ENCODE measurements at regions not wholly inside any gene's neighbourhood (a gene's known extent, or its start where the extent isn't known, plus 50 kb on each side); places are given as distances from the start of the nearest gene placed in this dataset.
"Not testable (repeated sequence)": the region's sequence is repeated elsewhere in the genome, so short reads cannot be mapped to it uniquely, and the experiment has no call there.

DNA sequence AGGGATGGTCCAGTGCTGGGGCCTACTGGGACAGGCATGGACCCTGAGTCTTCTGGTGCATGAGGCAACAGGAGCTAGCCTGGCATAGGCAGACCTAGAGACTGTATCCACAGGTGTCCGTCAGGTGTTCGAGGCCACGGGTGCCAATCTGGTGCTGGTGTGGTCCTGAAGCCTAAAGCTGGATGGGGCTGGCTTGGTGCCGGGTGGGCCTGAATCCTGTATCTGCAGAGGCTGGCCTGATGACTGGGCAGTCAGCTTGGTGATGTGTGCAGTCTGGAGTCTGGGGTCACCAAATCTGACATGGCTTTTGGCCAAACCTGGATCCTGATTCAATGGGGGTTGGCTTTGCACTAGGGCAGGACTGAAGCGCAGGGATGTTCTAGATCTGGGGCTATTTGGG lies 269.8 kb upstream of the GRIA3 start:
- Mint-ChIP-seq H3K36me3 (no peaks in the 10 kb centered on the region), H3K4me3 (no peak overlapping the region), H3K27me3 (no peaks in the 10 kb centered on the region), H3K27ac (no peak overlapping the region), H3K9me3 (peaks cover 11 to 27% of the 10 kb centered on the region in 2 donors), H3K4me1 (no peaks in the 10 kb centered on the region)
- DNase-seq (no peak), ATAC-seq (replicated peaks) (no peak)

DNA sequence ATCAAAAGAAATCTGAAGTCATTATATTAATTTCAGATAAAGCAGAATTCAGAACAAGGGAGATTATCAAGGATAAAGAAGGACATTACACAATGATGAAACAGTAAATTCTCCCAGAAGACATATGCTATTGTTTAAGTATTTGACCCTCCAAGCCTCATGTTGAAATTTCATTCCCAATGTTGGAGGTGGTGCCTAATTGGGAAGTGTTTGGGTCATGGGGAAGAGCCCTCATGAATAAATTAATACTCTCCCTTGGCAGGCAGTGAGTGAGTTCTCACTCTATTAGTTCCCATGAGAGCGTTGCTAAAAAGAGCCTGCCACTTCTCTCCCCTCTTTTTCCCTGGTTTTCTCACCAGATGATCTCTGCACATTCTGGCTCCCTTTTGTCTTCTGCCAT lies 249.9 kb upstream of the GRIA3 start:
- ATAC-seq (replicated peaks) (no peak), DNase-seq (no peak)
- no peak overlapping the region for H3K4me3 Mint-ChIP-seq
- H3K9me3 Mint-ChIP-seq = peaks cover 0 to 3% of the 10 kb centered on the region in 2 donors
- no peaks in the 10 kb centered on the region for H3K27me3 Mint-ChIP-seq
- no peaks in the 10 kb centered on the region for H3K36me3 Mint-ChIP-seq
- H3K27ac Mint-ChIP-seq = no peak overlapping the region
- no peaks in the 10 kb centered on the region for H3K4me1 Mint-ChIP-seq

DNA sequence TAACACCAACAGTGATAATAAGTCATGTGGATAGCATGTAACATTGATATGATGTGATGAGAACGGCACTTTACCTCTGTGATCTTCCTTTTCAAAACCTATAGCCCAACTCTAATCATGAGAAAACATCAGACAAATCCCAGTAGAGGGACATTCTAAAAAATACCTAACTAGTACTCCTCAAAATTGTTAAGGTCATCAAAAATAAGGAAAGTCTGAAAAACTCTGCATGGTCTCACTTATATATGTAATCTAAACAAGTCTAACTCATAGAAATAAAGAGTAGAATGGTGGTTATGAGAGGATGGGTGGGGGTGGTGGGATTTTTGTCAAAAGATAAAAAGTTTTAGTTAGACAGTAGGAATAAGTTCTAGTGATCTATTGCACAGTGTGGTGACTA lies 243.9 kb upstream of the GRIA3 start:
- H3K27me3 Mint-ChIP-seq = no peaks in the 10 kb centered on the region
- no peaks in the 10 kb centered on the region for H3K36me3 Mint-ChIP-seq
- H3K27ac Mint-ChIP-seq = no peak overlapping the region
- DNase-seq (no peak), ATAC-seq (replicated peaks) (no peak)
- no peaks in the 10 kb centered on the region for H3K4me1 Mint-ChIP-seq
- no peak overlapping the region for H3K4me3 Mint-ChIP-seq
- H3K9me3 Mint-ChIP-seq = peaks cover 3% of the 10 kb centered on the region in 2 donors

DNA sequence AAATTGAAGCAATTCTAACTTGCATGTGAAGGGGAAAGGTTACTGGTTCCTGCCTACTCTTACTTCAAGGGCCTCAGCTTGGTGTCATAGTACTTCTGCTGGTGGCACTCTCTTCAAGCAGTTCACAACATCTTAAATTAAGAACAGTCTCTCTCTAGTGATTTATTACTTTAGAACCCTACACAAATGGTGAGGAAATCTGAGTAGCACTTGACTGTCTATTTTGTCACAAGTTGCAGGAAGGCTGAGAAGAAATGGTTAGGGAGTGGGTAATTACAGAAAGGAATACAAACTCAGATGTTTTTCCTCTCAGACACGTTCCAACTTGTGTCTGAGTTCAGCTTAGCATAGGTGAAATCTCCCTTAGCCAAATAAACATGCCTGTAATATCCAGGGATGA lies 242.3 kb upstream of the GRIA3 start:
- no peaks in the 10 kb centered on the region for H3K4me1 Mint-ChIP-seq
- ATAC-seq (replicated peaks) (no peak), DNase-seq (no peak)
- H3K4me3 Mint-ChIP-seq = no peak overlapping the region
- no peak overlapping the region for H3K27ac Mint-ChIP-seq
- no peaks in the 10 kb centered on the region for H3K27me3 Mint-ChIP-seq
- no peaks in the 10 kb centered on the region for H3K36me3 Mint-ChIP-seq
- peaks cover 4% of the 10 kb centered on the region in 2 donors for H3K9me3 Mint-ChIP-seq

DNA sequence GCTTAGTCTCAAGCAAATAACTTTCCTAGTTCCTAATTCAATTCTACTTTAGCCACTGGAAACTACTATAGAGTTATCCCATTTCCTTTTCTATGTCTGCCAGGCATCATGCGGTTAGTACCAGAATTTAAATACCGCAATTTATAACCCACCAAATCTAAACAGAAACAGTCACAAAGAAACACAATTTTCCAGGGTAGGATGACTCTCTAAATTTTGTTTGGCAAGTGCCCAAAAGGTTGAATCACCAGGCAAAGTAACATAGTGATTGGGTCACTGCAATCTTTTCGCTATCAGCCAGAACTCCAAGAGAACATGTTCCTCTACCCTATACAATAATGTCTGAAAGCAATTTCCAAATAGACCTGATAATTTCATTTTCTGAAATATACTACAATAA lies 240.2 kb upstream of the GRIA3 start:
- Mint-ChIP-seq H3K27me3 (no peaks in the 10 kb centered on the region), H3K36me3 (no peaks in the 10 kb centered on the region), H3K27ac (no peak overlapping the region), H3K9me3 (peaks cover 4% of the 10 kb centered on the region in 2 donors), H3K4me1 (no peaks in the 10 kb centered on the region), H3K4me3 (no peak overlapping the region)
- no peak for DNase-seq
- ATAC-seq (replicated peaks) = no peak

DNA sequence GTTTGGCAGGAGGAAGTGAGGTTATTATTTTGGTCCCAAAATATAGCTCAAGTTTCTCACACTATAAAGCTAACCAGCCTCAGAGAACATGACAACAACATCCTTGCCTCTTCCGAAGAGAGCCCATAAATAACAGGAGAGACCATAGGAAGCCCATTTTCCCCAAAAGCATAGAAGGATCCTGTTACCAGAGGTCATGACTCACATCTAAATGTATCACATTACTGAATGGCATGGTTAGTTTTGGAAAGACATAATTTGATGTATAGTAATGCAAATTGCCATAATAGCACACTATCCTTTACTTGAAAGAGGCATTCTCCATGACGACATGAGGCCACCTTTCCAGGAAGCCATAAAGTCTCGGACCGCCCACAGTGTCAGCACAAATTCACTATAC lies 238.8 kb upstream of the GRIA3 start:
- ATAC-seq (replicated peaks) = no peak
- Mint-ChIP-seq H3K27me3 (no peaks in the 10 kb centered on the region), H3K4me1 (no peaks in the 10 kb centered on the region), H3K27ac (no peak overlapping the region), H3K4me3 (no peak overlapping the region), H3K36me3 (no peaks in the 10 kb centered on the region), H3K9me3 (peaks cover 4 to 5% of the 10 kb centered on the region in 2 donors)
- DNase-seq = no peak

DNA sequence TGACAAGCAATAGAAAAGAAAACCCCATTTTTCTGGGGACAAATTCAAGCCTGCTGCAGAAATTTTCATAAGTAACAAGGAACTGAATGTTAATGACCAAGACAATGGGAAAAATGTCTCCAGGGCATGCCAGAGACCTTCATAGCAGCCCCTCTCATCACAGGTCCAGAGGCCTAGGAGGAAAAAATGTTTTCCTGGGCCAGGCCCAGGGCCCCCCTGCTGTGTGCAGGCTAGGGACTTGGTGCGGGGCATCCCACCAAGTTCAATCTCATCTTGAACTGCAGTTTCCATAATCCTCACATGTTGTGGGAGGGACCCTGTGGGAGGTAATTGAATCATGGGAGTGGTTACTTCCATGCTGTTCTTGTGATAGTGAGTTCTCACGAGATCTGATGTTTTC lies 211.5 kb upstream of the GRIA3 start:
- Mint-ChIP-seq H3K27me3 (no peaks in the 10 kb centered on the region), H3K36me3 (no peaks in the 10 kb centered on the region), H3K4me1 (no peaks in the 10 kb centered on the region), H3K4me3 (no peak overlapping the region), H3K9me3 (peaks cover 0 to 19% of the 10 kb centered on the region in 2 donors), H3K27ac (no peak overlapping the region)
- ATAC-seq (replicated peaks) (no peak), DNase-seq (no peak)

DNA sequence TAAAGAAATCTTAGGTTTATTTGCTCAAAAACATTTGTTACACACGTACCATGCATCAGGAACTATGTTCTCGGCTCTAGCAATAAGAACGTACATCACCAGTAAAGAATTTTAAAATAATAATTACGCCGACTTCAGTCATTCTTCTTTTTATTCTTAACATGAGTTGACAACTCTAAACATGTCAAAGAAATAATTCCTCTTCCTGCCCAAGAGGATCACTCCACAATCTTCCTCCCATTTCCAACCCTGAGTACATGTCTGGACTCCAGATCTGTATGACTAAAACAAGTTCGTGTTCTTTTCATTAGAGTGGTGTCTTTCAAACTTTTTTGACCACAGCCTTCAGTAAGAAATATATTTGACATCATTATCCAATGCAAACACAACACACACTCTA lies 201.6 kb upstream of the GRIA3 start:
- H3K27me3 Mint-ChIP-seq = no peaks in the 10 kb centered on the region
- no peak for ATAC-seq (replicated peaks)
- H3K27ac Mint-ChIP-seq = no peak overlapping the region
- H3K4me3 Mint-ChIP-seq = no peak overlapping the region
- no peaks in the 10 kb centered on the region for H3K36me3 Mint-ChIP-seq
- no peaks in the 10 kb centered on the region for H3K4me1 Mint-ChIP-seq
- H3K9me3 Mint-ChIP-seq = peaks cover 0 to 10% of the 10 kb centered on the region in 2 donors
- DNase-seq = no peak

DNA sequence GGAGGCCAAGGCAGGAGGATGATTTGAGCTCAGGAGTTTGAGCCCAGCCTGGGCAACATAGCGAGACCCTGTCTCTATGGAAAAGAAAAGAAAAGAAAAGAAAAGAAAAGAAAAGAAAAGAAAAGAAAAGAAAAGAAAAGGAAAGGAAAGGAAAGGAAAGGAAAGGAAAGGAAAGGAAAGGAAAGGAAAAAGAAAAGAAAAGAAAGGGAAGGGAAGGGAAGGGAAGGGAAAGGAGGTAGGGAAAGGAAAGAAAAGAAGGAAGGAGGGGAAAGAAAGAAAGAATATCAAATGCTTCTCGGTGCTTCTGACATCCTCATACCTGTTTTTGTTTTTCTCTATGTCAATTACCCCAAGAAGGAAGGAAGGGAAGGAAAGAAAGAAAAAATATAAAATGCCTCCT lies 181.2 kb upstream of the GRIA3 start:
- not testable (repeated sequence) for DNase-seq; H3K4me3 Mint-ChIP-seq; H3K27ac Mint-ChIP-seq; H3K27me3 Mint-ChIP-seq; ATAC-seq (replicated peaks); H3K36me3 Mint-ChIP-seq; H3K9me3 Mint-ChIP-seq; H3K4me1 Mint-ChIP-seq

DNA sequence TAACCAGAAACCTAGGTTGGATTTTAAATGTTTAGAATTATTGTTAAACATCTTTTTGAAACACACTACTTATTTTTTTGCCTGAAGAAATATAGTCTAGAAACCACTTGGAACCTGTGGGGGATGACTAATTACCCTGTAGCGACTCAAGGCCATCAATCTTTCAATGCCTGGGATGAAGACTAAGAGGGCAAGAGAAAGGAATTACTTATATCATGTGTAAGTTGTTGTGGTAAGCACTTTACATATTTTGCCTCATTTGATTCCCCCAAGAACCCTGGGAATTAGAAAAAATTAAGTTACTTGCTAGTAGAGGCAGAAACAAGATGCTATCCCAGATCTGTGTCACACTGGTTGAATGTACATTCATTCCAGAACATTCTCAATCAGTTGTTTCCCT lies 170.9 kb upstream of the GRIA3 start:
- no peaks in the 10 kb centered on the region for H3K4me1 Mint-ChIP-seq
- H3K36me3 Mint-ChIP-seq = no peaks in the 10 kb centered on the region
- no peaks in the 10 kb centered on the region for H3K27me3 Mint-ChIP-seq
- DNase-seq (no peak), ATAC-seq (replicated peaks) (no peak)
- H3K4me3 Mint-ChIP-seq = no peak overlapping the region
- H3K27ac Mint-ChIP-seq = no peak overlapping the region
- peaks cover 7 to 10% of the 10 kb centered on the region in 2 donors for H3K9me3 Mint-ChIP-seq

DNA sequence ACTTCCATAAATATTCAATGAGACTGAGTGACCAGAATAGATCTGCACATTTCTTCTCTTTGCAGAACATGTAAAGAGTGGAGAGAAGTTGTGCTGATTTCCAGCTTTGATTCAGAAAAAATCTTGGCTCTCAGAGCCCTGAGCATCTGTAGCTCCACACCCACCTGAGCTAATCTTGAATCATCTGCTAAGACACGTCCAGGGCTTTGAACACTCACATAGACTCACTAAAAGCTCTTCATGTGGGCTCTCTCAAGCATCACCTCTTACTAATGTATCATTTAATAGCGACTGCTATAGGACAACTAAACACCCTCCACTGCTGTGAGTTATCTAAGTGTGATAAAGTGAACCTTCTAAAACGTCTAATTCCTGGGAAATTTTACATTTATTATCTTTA lies 147.7 kb upstream of the GRIA3 start:
- DNase-seq (no peak), ATAC-seq (replicated peaks) (no peak)
- H3K4me3 Mint-ChIP-seq = no peak overlapping the region
- H3K9me3 Mint-ChIP-seq = peaks cover 0 to 1% of the 10 kb centered on the region in 2 donors
- H3K36me3 Mint-ChIP-seq = no peaks in the 10 kb centered on the region
- H3K4me1 Mint-ChIP-seq = no peaks in the 10 kb centered on the region
- no peaks in the 10 kb centered on the region for H3K27me3 Mint-ChIP-seq
- no peak overlapping the region for H3K27ac Mint-ChIP-seq

DNA sequence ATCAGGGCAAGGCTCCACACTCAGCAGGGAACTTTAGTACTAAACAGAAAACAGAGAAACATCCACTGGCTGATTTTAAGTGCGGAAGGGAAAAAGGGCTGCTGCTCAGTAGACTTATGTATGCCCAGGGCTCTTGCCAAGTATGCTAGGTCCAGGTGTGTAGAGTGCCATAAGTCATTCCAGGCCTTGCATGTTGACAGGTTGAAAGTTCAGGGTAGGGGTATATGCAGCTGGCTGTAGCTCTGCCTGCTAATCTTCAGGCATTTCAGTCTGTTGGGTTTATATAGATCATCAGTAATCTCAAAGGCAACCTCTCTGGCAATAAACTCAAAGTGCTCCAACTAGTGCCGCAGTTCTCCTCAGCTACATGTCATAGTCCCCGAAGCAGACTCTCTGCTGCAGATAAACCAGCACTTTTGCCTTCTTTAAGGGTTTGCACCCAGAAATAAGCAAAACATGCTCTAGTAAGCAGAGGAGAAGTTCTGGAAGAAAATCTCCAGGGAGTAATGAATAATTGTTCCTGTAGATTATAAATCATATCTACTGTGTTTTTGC lies 134.9 kb upstream of the GRIA3 start:
- Mint-ChIP-seq H3K36me3 (no peaks in the 10 kb centered on the region), H3K4me3 (no peak overlapping the region), H3K4me1 (no peaks in the 10 kb centered on the region), H3K9me3 (no peaks in the 10 kb centered on the region), H3K27me3 (no peaks in the 10 kb centered on the region), H3K27ac (no peak overlapping the region)
- ATAC-seq (replicated peaks) (no peak), DNase-seq (no peak)

DNA sequence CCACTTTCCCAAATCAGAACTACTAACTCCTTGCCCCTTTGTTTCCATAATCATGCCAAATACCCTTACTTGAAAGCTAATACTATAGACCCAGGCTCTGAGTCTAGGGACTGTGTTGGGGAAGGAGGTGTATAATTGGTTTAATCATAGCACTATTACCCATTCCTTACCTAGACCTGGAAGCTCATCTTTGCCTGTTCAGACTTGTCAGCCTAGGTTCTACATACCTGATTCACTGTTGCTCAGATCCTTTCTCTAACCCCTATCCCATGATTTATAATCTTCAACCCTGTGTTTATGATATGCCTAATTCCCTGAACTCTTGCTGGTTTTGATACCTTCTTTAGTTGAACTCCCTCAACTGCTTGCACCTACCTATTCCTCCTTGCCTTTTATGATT lies 123.1 kb upstream of the GRIA3 start:
- no peak for ATAC-seq (replicated peaks)
- Mint-ChIP-seq H3K4me3 (no peak overlapping the region), H3K27me3 (no peaks in the 10 kb centered on the region), H3K9me3 (peaks cover 0 to 4% of the 10 kb centered on the region in 2 donors), H3K36me3 (no peaks in the 10 kb centered on the region), H3K27ac (no peak overlapping the region), H3K4me1 (no peaks in the 10 kb centered on the region)
- no peak for DNase-seq

DNA sequence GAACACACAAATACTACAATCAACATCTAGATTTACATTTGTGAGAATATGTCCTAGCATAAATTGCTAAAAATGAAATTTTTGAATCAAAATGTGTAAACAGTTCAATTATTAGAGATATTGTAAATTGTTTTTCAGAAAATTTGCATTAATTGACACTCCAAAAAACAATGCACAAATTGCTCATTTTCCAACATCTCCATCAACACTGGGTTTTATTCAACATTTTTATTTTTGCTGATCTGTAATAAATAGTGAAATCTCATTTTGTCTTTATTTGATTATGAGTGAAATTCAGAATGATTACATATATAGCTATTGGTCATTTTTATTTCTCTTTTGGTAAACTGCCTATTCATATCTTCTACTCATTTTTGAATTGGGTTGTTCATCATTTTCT lies 120.0 kb upstream of the GRIA3 start:
- no peaks in the 10 kb centered on the region for H3K4me1 Mint-ChIP-seq
- H3K4me3 Mint-ChIP-seq = no peak overlapping the region
- H3K9me3 Mint-ChIP-seq = peaks cover 3 to 4% of the 10 kb centered on the region in 2 donors
- no peak overlapping the region for H3K27ac Mint-ChIP-seq
- H3K27me3 Mint-ChIP-seq = no peaks in the 10 kb centered on the region
- DNase-seq (no peak), ATAC-seq (replicated peaks) (no peak)
- H3K36me3 Mint-ChIP-seq = no peaks in the 10 kb centered on the region

DNA sequence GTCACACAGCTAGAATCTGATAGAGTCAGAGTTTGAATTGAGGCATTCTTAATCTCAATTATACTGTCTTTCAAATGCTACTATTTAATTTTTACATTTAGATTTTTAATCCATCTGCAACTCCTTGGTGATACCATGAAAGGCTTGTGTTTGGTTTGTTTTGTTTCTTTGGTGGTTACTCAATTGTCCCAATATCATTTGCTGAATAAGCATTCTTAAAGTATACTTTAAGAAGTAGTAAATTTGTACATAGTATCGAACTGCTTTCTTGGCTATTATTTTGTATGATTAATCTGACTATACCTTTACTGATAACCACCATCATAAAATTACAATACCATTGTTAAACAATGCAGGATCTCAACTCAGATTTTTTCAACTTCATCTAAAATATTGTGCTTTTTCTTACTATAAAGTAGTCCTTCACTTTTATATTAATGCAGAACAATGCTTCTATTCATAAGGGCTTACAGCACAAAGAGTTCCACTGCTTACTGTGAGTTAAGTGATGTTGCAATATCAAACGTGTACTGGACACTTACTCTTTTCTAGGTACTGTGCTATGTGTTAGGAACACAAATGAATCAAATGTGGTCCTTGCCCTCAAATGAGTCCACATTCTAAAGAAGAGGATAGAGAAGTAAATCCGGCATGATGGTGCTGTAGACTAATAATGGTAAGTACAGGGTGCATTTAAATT lies 111.2 kb upstream of the GRIA3 start:
- ATAC-seq (replicated peaks) (no peak), DNase-seq (no peak)
- peaks cover 0 to 3% of the 10 kb centered on the region in 2 donors for H3K9me3 Mint-ChIP-seq
- H3K27ac Mint-ChIP-seq = no peak overlapping the region
- H3K4me3 Mint-ChIP-seq = no peak overlapping the region
- H3K4me1 Mint-ChIP-seq = no peaks in the 10 kb centered on the region
- no peaks in the 10 kb centered on the region for H3K27me3 Mint-ChIP-seq
- no peaks in the 10 kb centered on the region for H3K36me3 Mint-ChIP-seq

All from stimulated activated naive B cell treated with anti-CD40 and anti-IgM and Interleukin-4, amounts not matched to agents 10 μg/mL and 1 μg/mL and 100 μg/mL, for 72 hours (primary cell).